H1 (cell line): ENCODE measurements at regions not wholly inside any gene's neighbourhood (a gene's known extent, or its start where the extent isn't known, plus 50 kb on each side); places are given as distances from the start of the nearest gene placed in this dataset.

Experiments
- CTCF ChIP-seq, 3 experiments: IDR thresholded peaks; 1 replicate in 2 of 3; 2 replicates in 1 of 3; pipeline versions ENCODE4 v1.5.1 to v1.6.1; 2011; ENCODE audit warnings: low read length in 3 of 3, mild to moderate bottlenecking in 3 of 3, inconsistent platforms in 2 of 3, low read depth in 1 of 3, moderate library complexity in 1 of 3; ENCODE audit not compliant: insufficient read depth in 1 of 3; ENCODE audit errors: control extremely low read depth in 1 of 3
- POLR2AphosphoS5 ChIP-seq: IDR thresholded peaks from 2 replicates; pipeline ENCODE4 v1.6.1; 2011; ENCODE audit warnings: low read depth, low read length
- RAD21 ChIP-seq, 2 experiments: IDR thresholded peaks in 1 of 2; conservative IDR thresholded peaks in 1 of 2; 2 replicates each; pipeline ENCODE4 v1.6.1; 2011; ENCODE audit warnings: low read depth in 2 of 2, low read length in 2 of 2, improper control_type of control experiment in 1 of 2, inconsistent platforms in 1 of 2, mild to moderate bottlenecking in 1 of 2, moderate library complexity in 1 of 2
- TAF1 ChIP-seq: IDR thresholded peaks from 2 replicates; pipeline ENCODE4 v1.6.1; 2011; ENCODE audit warnings: mild to moderate bottlenecking, low read depth, low read length

DNA sequence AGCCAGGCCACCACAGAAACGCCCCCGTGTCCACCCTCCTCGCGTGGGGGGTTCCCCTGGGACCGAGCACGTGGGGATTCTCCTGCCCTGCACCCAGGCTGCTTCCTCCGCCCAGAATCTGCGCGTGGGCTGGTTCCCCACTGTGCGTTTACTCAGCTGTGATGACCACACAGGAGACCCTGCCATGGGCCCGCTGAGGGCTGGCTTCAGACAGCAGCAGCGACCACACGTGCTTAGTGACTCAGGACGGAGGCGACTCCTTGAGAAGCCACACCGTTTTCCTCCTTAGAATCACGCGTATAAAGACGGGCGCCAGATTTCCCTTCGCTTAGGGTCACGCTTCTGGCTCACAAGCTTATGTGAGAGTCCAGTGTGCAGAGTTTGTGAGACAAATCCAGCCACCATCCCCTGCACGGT lies 63.9 kb upstream of the PDE10A start:
- TF ChIP-seq CTCF (IDR thresholded peaks at IDR 0.05; ENCODE audit: control extremely low read depth in 1 of 3, insufficient read depth in 1 of 3, low read depth in 1 of 3, low read length in 3 of 3), result no peak
- TF ChIP-seq TAF1, result no peak
- TF ChIP-seq POLR2AphosphoS5, result no peak
- no peak for TF ChIP-seq RAD21 (IDR thresholded peaks at IDR 0.05 in 1 of 2, conservative IDR thresholded peaks at IDR 0.05 in 1 of 2; ENCODE audit: low read depth in 2 of 2, low read length in 2 of 2)
